ENCODE measurements at regions not wholly inside any gene's neighbourhood (a gene's known extent, or its start where the extent isn't known, plus 50 kb on each side); places are given as distances from the start of the nearest gene placed in this dataset.

DNA sequence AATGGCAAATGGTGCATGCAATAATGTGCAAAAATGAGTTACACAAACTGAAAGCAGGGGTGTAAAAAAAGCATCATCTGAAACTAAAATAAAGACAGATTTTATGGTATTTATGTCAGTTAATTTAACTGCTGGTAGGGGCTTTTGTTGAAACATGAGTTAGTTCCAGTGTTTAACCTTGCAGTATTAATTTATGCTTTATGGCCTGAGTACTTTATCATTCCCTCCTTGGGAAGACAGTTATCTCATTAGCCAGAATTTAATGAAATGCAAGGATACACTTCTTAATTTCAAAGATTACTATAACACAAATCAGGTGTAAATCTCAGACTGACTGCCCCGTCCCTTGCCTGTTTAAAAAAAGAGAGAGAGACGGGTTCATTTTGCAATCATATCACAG is 240.1 kb upstream of the MEIS2 start:
- H3K4me1 ChIP-seq, result no peaks in the 10 kb centered on the region
- TF ChIP-seq POLR2AphosphoS5 (IDR thresholded peaks at IDR 0.05) (no peak), EP300 (IDR thresholded peaks at IDR 0.05) (no peak), POLR2A (IDR thresholded peaks at IDR 0.05) (no peak)
- TF ChIP-seq, protein P1, sequence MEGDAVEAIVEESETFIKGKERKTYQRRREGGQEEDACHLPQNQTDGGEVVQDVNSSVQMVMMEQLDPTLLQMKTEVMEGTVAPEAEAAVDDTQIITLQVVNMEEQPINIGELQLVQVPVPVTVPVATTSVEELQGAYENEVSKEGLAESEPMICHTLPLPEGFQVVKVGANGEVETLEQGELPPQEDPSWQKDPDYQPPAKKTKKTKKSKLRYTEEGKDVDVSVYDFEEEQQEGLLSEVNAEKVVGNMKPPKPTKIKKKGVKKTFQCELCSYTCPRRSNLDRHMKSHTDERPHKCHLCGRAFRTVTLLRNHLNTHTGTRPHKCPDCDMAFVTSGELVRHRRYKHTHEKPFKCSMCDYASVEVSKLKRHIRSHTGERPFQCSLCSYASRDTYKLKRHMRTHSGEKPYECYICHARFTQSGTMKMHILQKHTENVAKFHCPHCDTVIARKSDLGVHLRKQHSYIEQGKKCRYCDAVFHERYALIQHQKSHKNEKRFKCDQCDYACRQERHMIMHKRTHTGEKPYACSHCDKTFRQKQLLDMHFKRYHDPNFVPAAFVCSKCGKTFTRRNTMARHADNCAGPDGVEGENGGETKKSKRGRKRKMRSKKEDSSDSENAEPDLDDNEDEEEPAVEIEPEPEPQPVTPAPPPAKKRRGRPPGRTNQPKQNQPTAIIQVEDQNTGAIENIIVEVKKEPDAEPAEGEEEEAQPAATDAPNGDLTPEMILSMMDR (IDR thresholded peaks at IDR 0.05), result no peak
- H3K27ac ChIP-seq, result no peak overlapping the region
- no peaks in the 10 kb centered on the region for H3K9me3 ChIP-seq
- H3K27me3 ChIP-seq, result no peaks in the 10 kb centered on the region
- DNase-seq, result no peak
- no peaks in the 10 kb centered on the region for H3K36me3 ChIP-seq
- 52 to 80% (median 74%) methylated on average over 2 of the region's 2 CpGs for WGBS, 5 donors
- no peak overlapping the region for H3K4me3 ChIP-seq
- intact Hi-C loops (cut with DNase I; ENCODE audit: low total_unique reads), result no loop called here

DNA sequence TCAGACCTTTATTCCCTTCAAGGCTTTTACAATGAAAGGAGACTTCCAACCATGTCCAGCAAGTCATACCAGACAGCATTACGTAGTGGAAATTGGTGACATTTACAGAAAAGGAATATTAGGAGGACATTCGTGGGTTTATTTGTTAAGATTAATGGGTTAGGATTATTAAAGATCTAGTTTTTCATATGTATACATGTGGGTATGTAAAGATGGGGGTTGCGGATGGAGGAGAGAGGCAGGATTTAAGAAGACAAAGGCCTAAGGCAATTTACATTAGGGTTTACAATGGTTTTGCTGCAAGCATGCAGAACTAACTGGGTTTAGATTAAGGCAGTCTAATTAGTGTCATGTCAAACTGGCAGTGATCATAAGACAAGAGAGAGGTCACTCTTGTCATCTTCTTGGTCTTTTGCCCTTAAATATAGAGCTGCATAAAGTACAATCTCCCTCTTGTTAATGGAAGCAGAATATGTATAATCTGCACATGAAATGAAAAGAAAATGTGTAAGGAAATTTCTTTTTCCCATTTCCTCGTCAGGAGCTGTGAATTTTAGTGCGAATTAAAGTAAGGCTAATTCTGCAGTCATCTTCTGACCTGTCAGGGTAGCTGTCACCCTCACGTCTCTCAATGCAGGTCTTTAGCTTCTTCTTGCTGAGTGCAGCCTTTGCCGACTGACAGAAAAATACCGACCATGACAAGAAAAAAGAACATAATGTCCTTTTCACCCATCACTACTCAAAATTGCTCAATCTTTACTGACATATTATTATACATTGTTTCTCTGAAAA is 258.9 kb upstream of the MEIS2 start:
- H3K27me3 ChIP-seq, result no peaks in the 10 kb centered on the region
- no peaks in the 10 kb centered on the region for H3K36me3 ChIP-seq
- no peaks in the 10 kb centered on the region for H3K4me1 ChIP-seq
- 74 to 88% (median 85%) methylated on average over 8 of the region's 8 CpGs for WGBS, 5 donors
- H3K9me3 ChIP-seq, result no peaks in the 10 kb centered on the region
- DNase-seq, result no peak
- no peak overlapping the region for H3K27ac ChIP-seq
- TF ChIP-seq EP300 (IDR thresholded peaks at IDR 0.05) (no peak), POLR2A (IDR thresholded peaks at IDR 0.05) (no peak), POLR2AphosphoS5 (IDR thresholded peaks at IDR 0.05) (no peak)
- TF ChIP-seq, protein P1 (IDR thresholded peaks at IDR 0.05), result no peak
- H3K4me3 ChIP-seq, result no peak overlapping the region
- intact Hi-C loops (cut with DNase I; ENCODE audit: low total_unique reads), result no loop called here

DNA sequence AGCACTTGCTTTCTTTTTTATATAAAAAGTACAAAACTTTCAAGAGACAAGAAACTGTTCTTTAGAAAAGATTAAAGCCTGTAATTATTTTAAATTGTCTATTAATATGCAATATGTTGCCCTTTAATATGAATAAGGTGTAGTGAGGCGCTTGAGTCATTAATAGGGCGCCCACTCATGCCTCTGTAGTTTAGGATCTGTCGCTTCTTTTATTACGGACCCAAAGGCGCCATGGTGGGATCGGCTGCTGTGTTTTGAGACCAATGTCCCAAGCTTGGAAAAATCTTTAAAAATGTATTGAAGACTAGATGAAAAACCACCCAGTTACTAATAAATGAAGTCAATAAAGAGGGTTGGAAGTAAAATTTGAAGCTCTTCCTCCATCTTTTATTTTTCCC is 259.5 kb upstream of the MEIS2 start:
- 91 to 96% (median 96%) methylated on average over 6 of the region's 6 CpGs for WGBS, 5 donors
- TF ChIP-seq EP300 (IDR thresholded peaks at IDR 0.05) (no peak), POLR2A (IDR thresholded peaks at IDR 0.05) (no peak), POLR2AphosphoS5 (IDR thresholded peaks at IDR 0.05) (no peak)
- TF ChIP-seq, protein P1 (IDR thresholded peaks at IDR 0.05), result no peak
- Histone ChIP-seq H3K4me3 (no peak overlapping the region), H3K27me3 (no peaks in the 10 kb centered on the region), H3K9me3 (no peaks in the 10 kb centered on the region), H3K36me3 (no peaks in the 10 kb centered on the region), H3K4me1 (no peaks in the 10 kb centered on the region), H3K27ac (no peak overlapping the region)
- no peak for DNase-seq
- intact Hi-C loops (cut with DNase I; ENCODE audit: low total_unique reads), result no loop called here

DNA sequence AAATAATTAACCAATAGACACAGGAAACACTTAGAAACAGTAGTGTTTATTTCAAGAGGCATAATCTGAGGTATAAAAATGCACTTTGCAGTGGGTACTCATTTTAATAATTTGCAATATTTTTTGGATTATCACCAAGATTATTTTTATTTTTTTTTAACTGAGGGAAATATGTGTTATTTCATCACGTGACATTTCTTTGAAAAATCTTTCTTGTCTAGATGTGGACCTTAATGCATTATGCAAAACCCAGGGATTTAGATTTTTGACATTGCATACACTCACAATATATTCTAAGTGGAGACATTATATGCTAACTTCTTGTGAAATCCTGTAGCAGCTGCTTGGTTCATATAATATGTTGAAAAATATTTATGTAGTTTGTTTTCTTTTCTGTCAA is 260.4 kb upstream of the MEIS2 start:
- intact Hi-C loops (cut with DNase I; ENCODE audit: low total_unique reads), result no loop called here
- Histone ChIP-seq H3K9me3 (no peaks in the 10 kb centered on the region), H3K27me3 (no peaks in the 10 kb centered on the region), H3K4me3 (no peak overlapping the region), H3K36me3 (no peaks in the 10 kb centered on the region), H3K27ac (no peak overlapping the region), H3K4me1 (no peaks in the 10 kb centered on the region)
- WGBS, 5 donors, result 44 to 82% (median 54%) methylated on average over 1 of the region's 1 CpG
- no peak for DNase-seq
- TF ChIP-seq EP300 (IDR thresholded peaks at IDR 0.05) (no peak), POLR2AphosphoS5 (IDR thresholded peaks at IDR 0.05) (no peak), POLR2A (IDR thresholded peaks at IDR 0.05) (no peak)
- TF ChIP-seq, protein P1 (IDR thresholded peaks at IDR 0.05), result no peak
